ENCODE measurements at regions not wholly inside any gene's neighbourhood (a gene's known extent, or its start where the extent isn't known, plus 50 kb on each side); places are given as distances from the start of the nearest gene placed in this dataset.
"Not testable (repeated sequence)": the region's sequence is repeated elsewhere in the genome, so short reads cannot be mapped to it uniquely, and the experiment has no call there.

DNA sequence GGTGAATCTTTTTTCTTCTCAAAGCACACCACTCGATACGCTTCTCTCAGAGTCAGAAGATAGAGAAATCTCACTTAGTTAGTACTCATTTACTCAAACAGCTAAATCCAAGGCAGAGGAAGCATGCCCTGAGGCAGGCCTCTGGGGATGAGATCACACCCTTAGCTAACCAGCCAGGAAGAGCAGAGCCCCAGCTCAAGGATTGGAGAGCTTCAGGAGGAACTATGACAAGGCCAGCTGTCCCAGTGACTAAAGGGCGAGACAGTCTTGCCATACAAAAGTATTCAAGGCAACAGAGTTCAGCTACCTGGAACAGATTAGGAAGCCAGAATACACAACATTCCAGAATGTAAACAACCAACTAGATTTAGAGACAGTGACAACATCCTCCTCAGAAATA lies 197.7 kb upstream of the CCDC196 start:
- DNase-seq = no peak
- TF ChIP-seq GATA1 (IDR thresholded peaks at IDR 0.05; ENCODE audit: low read depth, low read length) (no peak), POLR2A (IDR thresholded peaks at IDR 0.05; ENCODE audit: low read length) (no peak)

DNA sequence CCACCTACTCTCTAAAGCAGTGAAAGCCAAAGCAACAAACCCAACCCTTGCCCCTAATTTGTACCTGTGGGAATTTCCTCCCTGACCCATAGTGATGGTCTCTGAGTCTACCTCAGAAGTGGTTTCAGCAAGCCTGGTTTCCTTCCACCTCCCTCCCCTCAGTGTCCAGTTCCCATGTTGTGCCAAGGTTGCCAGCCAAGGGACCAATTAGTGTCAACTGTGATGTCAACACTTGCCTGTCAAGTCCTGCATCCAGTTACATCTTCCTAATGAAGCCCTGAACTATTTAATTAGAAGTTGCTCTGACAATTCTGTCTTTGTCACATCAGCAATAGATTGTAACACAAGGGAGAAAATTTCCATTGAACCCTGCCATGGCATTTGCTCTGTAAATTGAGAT lies 194.4 kb upstream of the CCDC196 start:
- DNase-seq = no peak

DNA sequence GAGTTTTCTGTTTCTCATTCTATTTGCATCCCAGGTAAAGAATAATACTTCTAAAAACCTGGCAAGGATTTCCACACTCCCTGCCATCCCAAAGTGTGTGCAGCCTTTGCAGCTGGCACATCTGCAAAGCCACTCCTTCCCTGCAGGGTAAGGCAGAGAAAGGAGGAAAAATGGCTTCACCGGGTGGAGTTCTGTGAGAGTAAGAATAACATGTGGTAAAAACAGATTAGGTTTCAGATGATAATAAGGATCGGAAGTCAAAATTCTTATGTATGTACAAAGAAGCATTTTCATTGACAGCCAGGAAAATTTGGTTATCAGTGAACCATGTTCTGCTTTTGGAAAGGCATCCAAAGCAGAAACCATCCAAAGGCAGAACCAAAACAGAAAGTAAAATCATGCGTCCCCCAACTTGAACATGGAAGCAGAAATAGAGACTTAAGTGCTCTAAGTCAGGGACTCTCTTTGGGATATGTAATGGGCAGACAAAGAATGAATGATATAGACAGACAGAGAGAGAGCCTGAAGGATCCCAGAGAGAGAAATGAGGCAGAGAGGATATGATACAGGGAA lies 192.6 kb upstream of the CCDC196 start:
- no peak for DNase-seq
- TF ChIP-seq GATA1 (IDR thresholded peaks at IDR 0.05; ENCODE audit: low read depth, low read length) = no peak
- no peak for TF ChIP-seq POLR2A (IDR thresholded peaks at IDR 0.05; ENCODE audit: low read length)

More for the DNA sequence above, 194.4 kb upstream of the CCDC196 start:
- TF ChIP-seq POLR2A (IDR thresholded peaks at IDR 0.05; ENCODE audit: low read length) (no peak), GATA1 (IDR thresholded peaks at IDR 0.05; ENCODE audit: low read depth, low read length) (no peak)

DNA sequence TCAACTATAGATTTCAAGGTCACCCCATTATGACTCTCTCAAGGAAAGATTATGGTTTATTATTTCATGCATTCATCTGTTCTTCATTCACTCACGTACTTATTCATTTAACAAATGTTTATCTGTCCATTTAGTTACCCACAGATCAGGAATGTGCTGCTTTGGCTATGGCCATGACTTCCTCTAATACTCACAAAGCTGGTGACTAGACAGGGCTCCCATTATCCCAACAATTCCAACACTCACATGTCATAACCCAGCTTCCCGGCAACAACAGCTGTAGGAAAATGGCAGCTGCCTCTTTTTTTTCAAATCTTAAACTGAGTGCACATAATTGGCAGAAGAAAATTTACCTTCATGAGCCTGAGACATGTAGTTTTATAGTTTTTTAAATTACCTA lies 190.8 kb upstream of the CCDC196 start:
- DNase-seq = no peak
- TF ChIP-seq POLR2A (IDR thresholded peaks at IDR 0.05; ENCODE audit: low read length) = no peak
- TF ChIP-seq GATA1 (IDR thresholded peaks at IDR 0.05; ENCODE audit: low read depth, low read length) = no peak

DNA sequence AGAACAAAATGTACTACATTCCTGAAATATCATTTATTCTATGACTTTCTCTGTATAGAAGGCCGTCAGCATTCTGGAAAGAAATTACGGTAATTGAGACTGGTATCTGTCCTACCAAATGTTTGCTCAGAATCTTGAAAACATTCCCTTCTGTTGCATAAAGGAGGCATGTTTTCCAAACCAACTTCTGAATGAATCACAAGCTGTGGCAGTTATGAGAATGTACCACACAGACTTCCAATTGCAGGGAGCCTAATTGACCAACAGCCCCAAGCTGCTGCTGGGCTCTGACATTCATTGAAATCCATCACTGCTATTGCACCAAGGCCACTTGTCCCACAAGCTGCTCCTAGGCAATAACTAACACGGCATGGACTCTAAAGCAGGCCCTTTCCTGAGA lies 185.3 kb upstream of the CCDC196 start:
- TF ChIP-seq GATA1 (IDR thresholded peaks at IDR 0.05; ENCODE audit: low read depth, low read length) (no peak), POLR2A (IDR thresholded peaks at IDR 0.05; ENCODE audit: low read length) (no peak)
- no peak for DNase-seq

DNA sequence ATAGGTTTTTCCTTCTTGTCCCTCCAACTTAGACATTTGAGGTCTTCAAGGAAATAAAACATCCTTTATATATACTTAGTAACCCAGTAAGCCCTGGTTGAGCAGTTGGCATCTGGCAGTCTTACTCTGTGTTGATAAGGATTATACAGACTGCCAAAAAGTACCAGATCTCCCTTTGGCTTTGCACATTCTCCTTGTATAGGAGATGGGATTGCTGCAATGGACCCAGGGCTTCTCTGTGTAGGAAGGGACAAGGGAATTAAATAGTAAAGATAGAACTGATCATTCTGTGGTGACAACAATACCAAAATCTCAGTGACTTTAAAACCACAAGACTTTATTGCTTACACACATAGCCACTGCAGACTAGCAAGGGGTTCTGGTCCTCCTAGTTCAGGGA lies 180.1 kb upstream of the CCDC196 start:
- TF ChIP-seq GATA1 (IDR thresholded peaks at IDR 0.05; ENCODE audit: low read depth, low read length) (no peak), POLR2A (IDR thresholded peaks at IDR 0.05; ENCODE audit: low read length) (no peak)
- no peak for DNase-seq

DNA sequence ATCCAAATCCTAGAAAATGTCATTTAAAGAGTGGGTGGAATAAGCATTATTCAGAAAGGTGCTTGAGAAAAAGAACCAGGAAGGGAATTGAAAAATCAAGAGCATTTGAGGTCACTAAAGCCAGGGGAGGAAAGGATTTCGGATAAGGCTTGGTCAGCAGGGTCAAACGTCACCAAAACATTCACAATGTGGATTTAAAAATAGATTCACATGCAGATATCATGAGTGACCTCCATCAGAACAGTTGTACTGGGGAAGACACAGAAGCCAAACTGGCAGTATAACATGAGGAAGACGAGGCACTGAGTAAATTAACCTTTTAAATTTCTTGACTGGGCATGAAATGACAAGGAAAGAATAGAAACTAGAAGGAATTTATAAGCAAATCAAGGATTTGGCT lies 175.1 kb upstream of the CCDC196 start:
- no peak for DNase-seq
- no peak for TF ChIP-seq GATA1 (IDR thresholded peaks at IDR 0.05; ENCODE audit: low read depth, low read length)
- TF ChIP-seq POLR2A (IDR thresholded peaks at IDR 0.05; ENCODE audit: low read length) = no peak

DNA sequence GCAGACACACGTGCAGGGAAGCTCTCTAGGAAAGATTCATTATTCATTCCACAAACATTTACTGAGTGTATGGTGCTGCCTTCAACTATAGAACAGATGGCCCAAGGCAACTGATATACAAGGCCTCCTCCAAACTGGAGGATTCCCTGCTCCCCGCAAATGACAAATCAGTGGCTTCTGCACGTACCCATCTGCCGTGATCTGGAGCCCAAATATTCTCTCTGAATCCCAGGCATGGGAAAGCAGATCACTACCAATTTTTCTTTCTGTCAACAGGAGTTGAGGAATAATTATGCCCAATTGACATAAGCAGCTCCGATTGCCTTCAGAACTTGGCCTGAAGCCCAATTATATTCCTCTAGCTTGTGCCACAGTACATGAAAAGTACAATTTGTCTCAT lies 174.2 kb upstream of the CCDC196 start:
- no peak for DNase-seq
- TF ChIP-seq GATA1 (IDR thresholded peaks at IDR 0.05; ENCODE audit: low read depth, low read length) = no peak
- no peak for TF ChIP-seq POLR2A (IDR thresholded peaks at IDR 0.05; ENCODE audit: low read length)

DNA sequence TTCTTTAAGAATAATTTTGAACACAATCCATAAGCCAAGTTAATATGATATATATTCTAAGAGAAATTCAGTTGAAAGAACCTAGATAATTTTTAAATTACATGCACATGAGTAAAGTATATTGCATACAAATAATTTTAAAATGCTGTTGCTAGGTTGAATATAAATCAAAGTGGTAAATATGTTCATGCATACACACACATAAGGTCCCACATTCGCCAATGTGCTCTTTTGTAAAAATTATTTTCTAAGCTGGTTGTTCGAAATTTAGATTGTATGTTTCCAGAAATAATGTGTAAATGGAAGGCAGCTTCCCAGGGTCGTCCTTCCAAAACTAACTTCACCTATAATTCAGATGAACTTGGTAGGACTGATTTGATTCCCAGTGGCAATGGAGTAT lies 173.7 kb upstream of the CCDC196 start:
- DNase-seq = no peak
- no peak for TF ChIP-seq GATA1 (IDR thresholded peaks at IDR 0.05; ENCODE audit: low read depth, low read length)
- no peak for TF ChIP-seq POLR2A (IDR thresholded peaks at IDR 0.05; ENCODE audit: low read length)

DNA sequence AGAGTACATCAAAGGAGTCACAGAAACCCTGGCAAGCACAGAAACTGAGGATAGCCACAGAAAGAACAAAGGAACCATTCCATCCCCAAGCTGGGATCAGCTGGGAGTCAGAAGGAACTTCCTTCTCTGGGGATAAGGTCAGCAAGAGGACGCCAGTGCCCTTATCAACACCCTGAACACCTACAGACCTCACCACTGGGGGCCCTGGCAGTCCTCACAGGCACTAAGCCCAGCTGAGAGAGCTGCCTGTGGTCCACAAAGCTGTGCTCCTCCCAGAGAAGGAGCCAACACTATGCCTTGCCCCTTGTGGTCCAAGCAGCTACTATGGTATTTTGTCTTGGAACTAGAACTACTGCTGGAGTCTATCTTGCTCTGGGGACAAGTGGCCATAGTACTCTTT lies 171.1 kb upstream of the CCDC196 start:
- no peak for DNase-seq
- TF ChIP-seq GATA1 (IDR thresholded peaks at IDR 0.05; ENCODE audit: low read depth, low read length) (no peak), POLR2A (IDR thresholded peaks at IDR 0.05; ENCODE audit: low read length) (no peak)

DNA sequence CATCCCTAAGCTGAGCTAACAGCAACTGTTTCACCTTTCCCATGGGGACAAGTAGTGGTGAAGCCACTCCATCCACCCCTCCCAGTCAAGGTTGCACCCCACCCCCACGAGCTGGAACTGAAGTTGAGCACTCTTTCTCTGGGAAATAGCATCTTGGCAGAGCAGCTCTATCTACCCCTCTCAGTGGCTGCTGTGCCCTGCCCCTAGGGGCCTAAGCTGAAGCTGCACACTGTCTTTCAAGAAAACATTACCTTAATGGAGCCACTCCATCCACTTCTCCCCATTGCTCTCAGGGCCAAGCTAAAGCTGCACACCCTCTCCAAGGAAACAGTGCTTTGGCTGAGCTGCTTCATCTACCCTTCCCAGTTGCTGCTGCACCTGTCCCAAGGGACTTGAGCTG lies 170.6 kb upstream of the CCDC196 start:
- no peak for TF ChIP-seq GATA1 (IDR thresholded peaks at IDR 0.05; ENCODE audit: low read depth, low read length)
- no peak for TF ChIP-seq POLR2A (IDR thresholded peaks at IDR 0.05; ENCODE audit: low read length)
- DNase-seq = no peak

DNA sequence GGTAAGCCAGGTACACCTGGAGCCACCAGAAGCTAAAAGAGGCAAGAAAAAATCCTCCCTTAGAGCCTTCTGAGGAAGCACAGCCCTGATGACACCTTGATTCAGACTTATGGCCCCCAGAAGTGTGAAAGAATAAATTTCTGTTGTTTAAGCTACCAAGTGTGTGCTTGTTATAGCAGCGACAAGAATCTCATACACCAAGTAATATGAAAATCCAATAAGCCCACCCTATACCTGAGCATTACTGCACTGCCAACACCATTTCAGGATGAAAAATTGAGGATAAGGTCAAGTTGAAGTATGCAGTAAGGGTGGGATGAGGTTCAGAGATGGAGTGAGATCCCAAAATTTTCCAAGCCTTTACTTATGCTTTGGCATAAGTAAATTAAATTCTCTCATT lies 163.6 kb upstream of the CCDC196 start:
- TF ChIP-seq POLR2A (IDR thresholded peaks at IDR 0.05; ENCODE audit: low read length) (no peak), GATA1 (IDR thresholded peaks at IDR 0.05; ENCODE audit: low read depth, low read length) (no peak)
- no peak for DNase-seq

DNA sequence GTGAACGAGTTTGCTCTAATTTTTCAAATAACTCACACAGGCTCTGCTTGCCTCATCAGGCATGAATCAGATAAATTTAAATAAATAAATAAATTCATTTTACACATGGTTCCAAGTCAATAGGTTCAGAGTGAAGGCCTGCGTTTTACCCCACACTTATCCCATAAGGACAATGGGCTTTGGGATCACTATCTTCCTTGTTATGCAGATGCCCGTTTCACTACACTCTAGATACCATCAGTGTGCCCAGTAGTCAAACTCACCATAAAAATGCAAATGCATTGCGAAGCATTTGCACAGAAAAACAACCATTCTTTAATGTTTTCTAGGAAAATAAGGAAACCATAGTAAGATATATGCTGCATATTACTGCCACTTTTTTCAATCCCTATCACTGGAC lies 155.9 kb upstream of the CCDC196 start:
- TF ChIP-seq GATA1 (IDR thresholded peaks at IDR 0.05; ENCODE audit: low read depth, low read length) (no peak), POLR2A (IDR thresholded peaks at IDR 0.05; ENCODE audit: low read length) (no peak)

DNA sequence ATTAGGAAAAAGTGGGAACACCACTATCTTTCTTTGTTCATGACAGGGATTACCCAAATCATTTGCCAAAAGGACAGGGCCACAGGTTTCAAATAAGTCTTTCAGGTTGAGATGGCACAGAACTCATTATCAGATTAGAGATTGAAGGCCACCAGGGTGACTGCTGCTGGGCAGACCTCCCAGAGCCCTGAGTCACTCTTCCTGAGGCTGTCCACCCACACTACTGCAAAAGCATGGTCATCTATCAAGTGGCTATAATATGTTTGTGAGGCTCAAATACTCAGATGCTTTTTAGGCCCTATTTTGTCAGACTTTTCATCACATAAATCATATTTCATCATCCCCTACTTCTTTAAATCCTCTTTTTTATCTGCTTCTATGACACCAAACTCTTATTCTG lies 155.3 kb upstream of the CCDC196 start:
- TF ChIP-seq POLR2A (IDR thresholded peaks at IDR 0.05; ENCODE audit: low read length) (no peak), GATA1 (IDR thresholded peaks at IDR 0.05; ENCODE audit: low read depth, low read length) (no peak)
- DNase-seq = no peak

More for the DNA sequence above, 155.9 kb upstream of the CCDC196 start:
- DNase-seq = no peak

DNA sequence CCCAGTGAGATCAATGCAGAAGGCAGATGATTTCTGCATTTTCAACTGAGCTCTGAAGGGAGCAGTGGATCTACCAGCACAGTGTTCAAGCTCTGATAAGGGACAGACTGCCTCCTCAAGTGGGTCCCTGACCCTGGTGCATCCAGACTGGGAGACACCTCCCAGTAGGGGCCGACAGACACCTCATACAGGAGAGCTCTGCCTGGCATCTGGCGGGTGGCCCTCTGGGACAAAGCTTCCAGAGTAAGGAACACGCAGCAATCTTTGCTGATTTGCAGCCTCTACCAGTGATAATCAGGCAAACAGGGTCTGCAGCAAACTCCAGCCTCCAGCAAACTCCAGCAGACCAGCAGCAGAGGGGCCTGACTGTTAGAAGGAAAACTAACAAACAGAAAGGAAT lies 152.9 kb upstream of the CCDC196 start:
- not testable (repeated sequence) for DNase-seq

DNA sequence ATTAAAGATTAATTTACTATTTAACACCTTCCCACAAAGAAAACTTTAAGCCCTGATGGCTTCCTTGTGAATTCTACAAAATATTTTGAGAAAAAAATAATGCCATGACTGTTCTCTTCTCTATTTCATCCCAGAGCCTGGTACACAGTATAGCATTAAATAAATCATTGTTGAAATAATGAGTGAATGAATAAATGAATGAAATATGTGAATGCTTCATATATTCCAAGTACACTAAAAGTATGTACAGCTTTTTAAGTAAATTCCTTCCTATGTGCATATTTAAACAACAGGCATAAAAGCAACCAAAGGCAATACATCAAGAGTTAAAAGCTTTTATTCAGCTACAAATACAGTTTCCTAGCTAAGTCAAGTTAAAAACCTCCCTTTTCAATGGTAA lies 144.9 kb upstream of the CCDC196 start:
- TF ChIP-seq GATA1 (IDR thresholded peaks at IDR 0.05; ENCODE audit: low read depth, low read length) (no peak), POLR2A (IDR thresholded peaks at IDR 0.05; ENCODE audit: low read length) (no peak)
- no peak for DNase-seq

All from erythroblast (primary cell).